GM23338 (cell line): ENCODE measurements at regions not wholly inside any gene's neighbourhood (a gene's known extent, or its start where the extent isn't known, plus 50 kb on each side); places are given as distances from the start of the nearest gene placed in this dataset.

Experiments used
- ATAC-seq: fragments of 200-7000 bp; cut with Tn5 transposase; 3 replicates; pipeline ENCODE4 v1.9.1; 2020
- DNase-seq: peaks from one replicate; pipeline ENCODE4 v3.0.0-alpha.2; 2015; ENCODE audit warnings: low spot score
- H2AFZ ChIP-seq: fragments of 200-600 bp; sonication (generic); 2 replicates; pipeline ENCODE4 v1.8.0; 2016; ENCODE audit warnings: antibody characterized with exemption, mild to moderate bottlenecking, moderate library complexity
- H3F3A ChIP-seq: fragments of 200-600 bp; sonication (generic); replicated peaks from 2 replicates; pipeline ENCODE4 v1.8.0; 2017; ENCODE audit warnings: antibody characterized with exemption, mixed run types, low read depth
- H3K27ac ChIP-seq: fragments of 200-600 bp; sonication (generic); 2 replicates; pipeline ENCODE4 v1.6.1; 2016; ENCODE audit warnings: low read depth
- H3K27me3 ChIP-seq: fragments of 200-600 bp; sonication (generic); 2 replicates; pipeline ENCODE4 v1.8.0; 2016; ENCODE audit warnings: mild to moderate bottlenecking, mixed run types, moderate library complexity; ENCODE audit not compliant: insufficient read depth
- H3K36me3 ChIP-seq: fragments of 200-600 bp; sonication (generic); 2 replicates; pipeline ENCODE4 v1.8.0; 2016; ENCODE audit warnings: mild to moderate bottlenecking; ENCODE audit not compliant: insufficient read depth
- H3K4me1 ChIP-seq: fragments of 200-600 bp; sonication (generic); 2 replicates; pipeline ENCODE4 v1.8.0; 2016; ENCODE audit warnings: mild to moderate bottlenecking, moderate library complexity; ENCODE audit not compliant: insufficient read depth
- H3K4me2 ChIP-seq: fragments of 200-600 bp; sonication (generic); 2 replicates; pipeline ENCODE4 v1.7.1; 2017; ENCODE audit warnings: mixed run types
- H3K4me3 ChIP-seq: fragments of 200-600 bp; sonication (generic); 2 replicates; pipeline ENCODE4 v1.6.1; 2016; ENCODE audit warnings: mixed run types
- H3K79me2 ChIP-seq: fragments of 200-600 bp; sonication (generic); replicated peaks from 2 replicates; pipeline ENCODE4 v1.8.0; 2017; ENCODE audit warnings: mild to moderate bottlenecking; ENCODE audit not compliant: insufficient read depth
- H3K9me2 ChIP-seq: fragments of 200-600 bp; sonication (generic); 2 replicates; pipeline ENCODE4 v1.8.0; 2017; ENCODE audit not compliant: insufficient read depth
- H4K20me1 ChIP-seq: fragments of 200-600 bp; sonication (generic); replicated peaks from 2 replicates; pipeline ENCODE4 v1.8.0; 2017; ENCODE audit warnings: mild to moderate bottlenecking; ENCODE audit not compliant: insufficient read depth
- H3K27ac Mint-ChIP-seq: 2 replicates; pipeline ENCODE4 v1.8.0; 2020; ENCODE audit warnings: inconsistent platforms, mild to moderate bottlenecking, moderate library complexity, mixed read lengths
- H3K27me3 Mint-ChIP-seq: 3 replicates; pipeline ENCODE4 v1.8.0; 2022; ENCODE audit warnings: low read depth, mild to moderate bottlenecking, moderate library complexity, mixed read lengths, inconsistent platforms; ENCODE audit not compliant: insufficient read depth, poor library complexity
- H3K36me3 Mint-ChIP-seq: 3 replicates; pipeline ENCODE4 v1.8.0; 2021; ENCODE audit warnings: low read depth, mild to moderate bottlenecking, inconsistent platforms, moderate library complexity, mixed read lengths
- H3K4me1 Mint-ChIP-seq: 3 replicates; pipeline ENCODE4 v1.8.0; 2020; ENCODE audit warnings: mild to moderate bottlenecking, inconsistent platforms, mixed read lengths
- H3K4me3 Mint-ChIP-seq: 3 replicates; pipeline ENCODE4 v1.8.0; 2021; ENCODE audit warnings: moderate library complexity, mild to moderate bottlenecking, inconsistent platforms, mixed read lengths
- H3K9me3 Mint-ChIP-seq: 3 replicates; pipeline ENCODE4 v1.8.0; 2020; ENCODE audit warnings: moderate library complexity, mild to moderate bottlenecking, inconsistent platforms, mixed read lengths
- CREB1 ChIP-seq: fragments of 250-450 bp; sonication (Bioruptor Pico); IDR thresholded peaks from 2 replicates; pipeline ENCODE4 v1.5.0; 2020; ENCODE audit warnings: low read depth, mild to moderate bottlenecking, moderate library complexity
- EZH2 ChIP-seq: fragments of 200-600 bp; sonication (generic); IDR thresholded peaks from one replicate; pipeline ENCODE4 v1.8.0; 2017; ENCODE audit warnings: antibody characterized with exemption, mild to moderate bottlenecking, low read depth; ENCODE audit not compliant: unreplicated experiment
- EZH2phosphoT487 ChIP-seq: fragments of 200-600 bp; sonication (generic); IDR thresholded peaks from one replicate; pipeline ENCODE4 v1.8.1; 2018; ENCODE audit warnings: antibody characterized with exemption; ENCODE audit not compliant: unreplicated experiment
- JUNB ChIP-seq: IDR thresholded peaks from one replicate; pipeline ENCODE4 v1.6.1; 2016; ENCODE audit warnings: antibody characterized with exemption; ENCODE audit not compliant: unreplicated experiment
- NANOG ChIP-seq: IDR thresholded peaks from 2 replicates; pipeline ENCODE4 v1.6.1; 2016; ENCODE audit warnings: antibody characterized with exemption, borderline replicate concordance
- POLR2AphosphoS5 ChIP-seq: IDR thresholded peaks from 2 replicates; pipeline ENCODE4 v1.6.1; 2016; ENCODE audit warnings: antibody characterized with exemption, low read depth
- STAT1 ChIP-seq: IDR thresholded peaks from one replicate; pipeline ENCODE4 v1.6.1; 2016; ENCODE audit warnings: antibody characterized with exemption; ENCODE audit not compliant: unreplicated experiment
- ZNF114 ChIP-seq: fragments of 250-450 bp; sonication (Bioruptor Pico); IDR thresholded peaks from 2 replicates; pipeline ENCODE4 v1.5.0; 2020; ENCODE audit warnings: mild to moderate bottlenecking, moderate library complexity
- ZNF331 ChIP-seq: fragments of 250-450 bp; sonication (Bioruptor Pico); IDR thresholded peaks from 2 replicates; pipeline ENCODE4 v1.5.0; 2020; ENCODE audit warnings: low read depth, mild to moderate bottlenecking, moderate library complexity
- TF ChIP-seq, protein P1 (sequence below): IDR thresholded peaks from 2 replicates; pipeline ENCODE4 v1.6.1; 2016; ENCODE audit warnings: antibody characterized with exemption
- TF ChIP-seq, protein P2 (sequence below): fragments of 250-450 bp; sonication (Bioruptor Pico); IDR thresholded peaks from 2 replicates; pipeline ENCODE4 v1.5.0; 2020; ENCODE audit warnings: mild to moderate bottlenecking, moderate library complexity
- TF ChIP-seq, protein P3 (sequence below), 2 experiments: fragments of 200-600 bp in 1 of 2; sonication (generic) in 1 of 2; conservative IDR thresholded peaks; 2 replicates each; pipeline versions ENCODE4 v1.5.1 to v1.6.1; 2016 to 2017; ENCODE audit warnings: antibody characterized with exemption in 2 of 2, low read depth in 2 of 2, mild to moderate bottlenecking in 2 of 2, moderate library complexity in 1 of 2
- TF ChIP-seq, protein P4 (sequence below): IDR thresholded peaks from one replicate; pipeline ENCODE4 v1.6.1; 2018; ENCODE audit warnings: antibody characterized with exemption; ENCODE audit not compliant: unreplicated experiment

DNA sequence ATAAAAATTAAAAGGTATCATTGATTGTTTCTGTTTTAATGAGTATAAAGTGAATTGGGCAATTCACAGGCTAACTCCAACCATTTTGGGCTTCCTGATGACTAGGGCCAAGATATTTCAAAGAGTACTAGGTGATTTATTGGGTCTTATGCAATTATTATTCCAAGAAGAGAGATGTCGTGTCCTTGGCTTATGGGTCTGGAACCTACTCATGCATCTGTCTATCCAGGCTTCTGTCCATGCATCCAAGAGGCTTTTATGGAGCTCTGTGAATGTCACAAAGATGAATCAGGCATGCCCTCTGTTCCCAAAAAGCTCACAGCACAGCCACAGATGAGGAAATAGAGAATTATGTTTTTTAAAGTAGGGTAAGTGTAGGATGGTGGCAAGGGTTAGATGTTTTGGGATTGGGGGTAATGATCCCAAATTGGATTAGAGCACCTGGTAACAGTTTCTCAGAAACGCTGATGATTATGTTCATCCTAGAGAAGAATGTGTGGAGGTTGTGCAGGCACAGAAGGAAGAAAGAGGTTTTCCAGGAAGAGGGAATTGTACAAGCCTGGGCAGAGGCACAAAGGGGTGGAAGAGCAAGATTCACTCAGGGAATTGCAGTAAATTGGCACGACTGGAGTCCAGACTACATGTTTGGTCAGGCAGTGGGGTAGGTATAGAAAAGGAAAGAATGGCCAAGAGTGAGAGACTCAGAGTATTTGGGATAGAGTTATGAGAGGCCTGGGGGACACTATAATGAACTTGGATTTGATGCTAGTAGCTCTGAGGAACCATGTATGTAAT, 83.0 kb upstream of the TNC start:
- Histone ChIP-seq H3K79me2 (no peaks in the 10 kb centered on the region), H3K4me1 (peaks cover 8% of the 10 kb centered on the region), H2AFZ (no peak overlapping the region), H3K9me2 (peaks cover 34% of the 10 kb centered on the region; the same call in 1 of the 2 replicates), H3K4me2 (no peak overlapping the region), H3F3A (no peaks in the 10 kb centered on the region), H3K4me3 (no peak overlapping the region), H3K27ac (no peak overlapping the region), H3K36me3 (no peaks in the 10 kb centered on the region), H4K20me1 (no peaks in the 10 kb centered on the region), H3K27me3 (no peaks in the 10 kb centered on the region)
- H3K4me1 Mint-ChIP-seq = peaks cover 4% of the 10 kb centered on the region; the same call in 1 of the 3 replicates
- no peak overlapping the region for H3K4me3 Mint-ChIP-seq
- ATAC-seq = no peak
- no peaks in the 10 kb centered on the region for H3K36me3 Mint-ChIP-seq
- no peak overlapping the region for H3K27ac Mint-ChIP-seq
- H3K9me3 Mint-ChIP-seq = no peaks in the 10 kb centered on the region
- no peak for DNase-seq
- TF ChIP-seq ZNF114 (CRISPR knock-in tag) (no peak), POLR2AphosphoS5 (no peak), JUNB (no peak), STAT1 (no peak), ZNF331 (CRISPR knock-in tag) (no peak), CREB1 (CRISPR knock-in tag) (no peak), NANOG (no peak), EZH2 (no peak), EZH2phosphoT487 (no peak)
- TF ChIP-seq, protein P1, sequence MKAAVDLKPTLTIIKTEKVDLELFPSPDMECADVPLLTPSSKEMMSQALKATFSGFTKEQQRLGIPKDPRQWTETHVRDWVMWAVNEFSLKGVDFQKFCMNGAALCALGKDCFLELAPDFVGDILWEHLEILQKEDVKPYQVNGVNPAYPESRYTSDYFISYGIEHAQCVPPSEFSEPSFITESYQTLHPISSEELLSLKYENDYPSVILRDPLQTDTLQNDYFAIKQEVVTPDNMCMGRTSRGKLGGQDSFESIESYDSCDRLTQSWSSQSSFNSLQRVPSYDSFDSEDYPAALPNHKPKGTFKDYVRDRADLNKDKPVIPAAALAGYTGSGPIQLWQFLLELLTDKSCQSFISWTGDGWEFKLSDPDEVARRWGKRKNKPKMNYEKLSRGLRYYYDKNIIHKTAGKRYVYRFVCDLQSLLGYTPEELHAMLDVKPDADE = no peak
- TF ChIP-seq, protein P2, sequence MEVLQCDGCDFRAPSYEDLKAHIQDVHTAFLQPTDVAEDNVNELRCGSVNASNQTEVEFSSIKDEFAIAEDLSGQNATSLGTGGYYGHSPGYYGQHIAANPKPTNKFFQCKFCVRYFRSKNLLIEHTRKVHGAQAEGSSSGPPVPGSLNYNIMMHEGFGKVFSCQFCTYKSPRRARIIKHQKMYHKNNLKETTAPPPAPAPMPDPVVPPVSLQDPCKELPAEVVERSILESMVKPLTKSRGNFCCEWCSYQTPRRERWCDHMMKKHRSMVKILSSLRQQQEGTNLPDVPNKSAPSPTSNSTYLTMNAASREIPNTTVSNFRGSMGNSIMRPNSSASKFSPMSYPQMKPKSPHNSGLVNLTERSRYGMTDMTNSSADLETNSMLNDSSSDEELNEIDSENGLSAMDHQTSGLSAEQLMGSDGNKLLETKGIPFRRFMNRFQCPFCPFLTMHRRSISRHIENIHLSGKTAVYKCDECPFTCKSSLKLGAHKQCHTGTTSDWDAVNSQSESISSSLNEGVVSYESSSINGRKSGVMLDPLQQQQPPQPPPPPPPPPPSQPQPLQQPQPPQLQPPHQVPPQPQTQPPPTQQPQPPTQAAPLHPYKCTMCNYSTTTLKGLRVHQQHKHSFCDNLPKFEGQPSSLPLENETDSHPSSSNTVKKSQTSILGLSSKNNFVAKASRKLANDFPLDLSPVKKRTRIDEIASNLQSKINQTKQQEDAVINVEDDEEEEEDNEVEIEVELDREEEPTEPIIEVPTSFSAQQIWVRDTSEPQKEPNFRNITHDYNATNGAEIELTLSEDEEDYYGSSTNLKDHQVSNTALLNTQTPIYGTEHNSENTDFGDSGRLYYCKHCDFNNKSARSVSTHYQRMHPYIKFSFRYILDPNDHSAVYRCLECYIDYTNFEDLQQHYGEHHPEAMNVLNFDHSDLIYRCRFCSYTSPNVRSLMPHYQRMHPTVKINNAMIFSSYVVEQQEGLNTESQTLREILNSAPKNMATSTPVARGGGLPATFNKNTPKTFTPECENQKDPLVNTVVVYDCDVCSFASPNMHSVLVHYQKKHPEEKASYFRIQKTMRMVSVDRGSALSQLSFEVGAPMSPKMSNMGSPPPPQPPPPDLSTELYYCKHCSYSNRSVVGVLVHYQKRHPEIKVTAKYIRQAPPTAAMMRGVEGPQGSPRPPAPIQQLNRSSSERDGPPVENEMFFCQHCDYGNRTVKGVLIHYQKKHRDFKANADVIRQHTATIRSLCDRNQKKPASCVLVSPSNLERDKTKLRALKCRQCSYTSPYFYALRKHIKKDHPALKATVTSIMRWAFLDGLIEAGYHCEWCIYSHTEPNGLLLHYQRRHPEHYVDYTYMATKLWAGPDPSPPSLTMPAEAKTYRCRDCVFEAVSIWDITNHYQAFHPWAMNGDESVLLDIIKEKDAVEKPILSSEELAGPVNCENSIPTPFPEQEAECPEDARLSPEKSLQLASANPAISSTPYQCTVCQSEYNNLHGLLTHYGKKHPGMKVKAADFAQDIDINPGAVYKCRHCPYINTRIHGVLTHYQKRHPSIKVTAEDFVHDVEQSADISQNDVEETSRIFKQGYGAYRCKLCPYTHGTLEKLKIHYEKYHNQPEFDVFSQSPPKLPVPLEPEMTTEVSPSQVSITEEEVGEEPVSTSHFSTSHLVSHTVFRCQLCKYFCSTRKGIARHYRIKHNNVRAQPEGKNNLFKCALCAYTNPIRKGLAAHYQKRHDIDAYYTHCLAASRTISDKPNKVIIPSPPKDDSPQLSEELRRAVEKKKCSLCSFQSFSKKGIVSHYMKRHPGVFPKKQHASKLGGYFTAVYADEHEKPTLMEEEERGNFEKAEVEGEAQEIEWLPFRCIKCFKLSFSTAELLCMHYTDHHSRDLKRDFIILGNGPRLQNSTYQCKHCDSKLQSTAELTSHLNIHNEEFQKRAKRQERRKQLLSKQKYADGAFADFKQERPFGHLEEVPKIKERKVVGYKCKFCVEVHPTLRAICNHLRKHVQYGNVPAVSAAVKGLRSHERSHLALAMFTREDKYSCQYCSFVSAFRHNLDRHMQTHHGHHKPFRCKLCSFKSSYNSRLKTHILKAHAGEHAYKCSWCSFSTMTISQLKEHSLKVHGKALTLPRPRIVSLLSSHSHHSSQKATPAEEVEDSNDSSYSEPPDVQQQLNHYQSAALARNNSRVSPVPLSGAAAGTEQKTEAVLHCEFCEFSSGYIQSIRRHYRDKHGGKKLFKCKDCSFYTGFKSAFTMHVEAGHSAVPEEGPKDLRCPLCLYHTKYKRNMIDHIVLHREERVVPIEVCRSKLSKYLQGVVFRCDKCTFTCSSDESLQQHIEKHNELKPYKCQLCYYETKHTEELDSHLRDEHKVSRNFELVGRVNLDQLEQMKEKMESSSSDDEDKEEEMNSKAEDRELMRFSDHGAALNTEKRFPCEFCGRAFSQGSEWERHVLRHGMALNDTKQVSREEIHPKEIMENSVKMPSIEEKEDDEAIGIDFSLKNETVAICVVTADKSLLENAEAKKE (CRISPR knock-in tag) = no peak
- TF ChIP-seq, protein P3, sequence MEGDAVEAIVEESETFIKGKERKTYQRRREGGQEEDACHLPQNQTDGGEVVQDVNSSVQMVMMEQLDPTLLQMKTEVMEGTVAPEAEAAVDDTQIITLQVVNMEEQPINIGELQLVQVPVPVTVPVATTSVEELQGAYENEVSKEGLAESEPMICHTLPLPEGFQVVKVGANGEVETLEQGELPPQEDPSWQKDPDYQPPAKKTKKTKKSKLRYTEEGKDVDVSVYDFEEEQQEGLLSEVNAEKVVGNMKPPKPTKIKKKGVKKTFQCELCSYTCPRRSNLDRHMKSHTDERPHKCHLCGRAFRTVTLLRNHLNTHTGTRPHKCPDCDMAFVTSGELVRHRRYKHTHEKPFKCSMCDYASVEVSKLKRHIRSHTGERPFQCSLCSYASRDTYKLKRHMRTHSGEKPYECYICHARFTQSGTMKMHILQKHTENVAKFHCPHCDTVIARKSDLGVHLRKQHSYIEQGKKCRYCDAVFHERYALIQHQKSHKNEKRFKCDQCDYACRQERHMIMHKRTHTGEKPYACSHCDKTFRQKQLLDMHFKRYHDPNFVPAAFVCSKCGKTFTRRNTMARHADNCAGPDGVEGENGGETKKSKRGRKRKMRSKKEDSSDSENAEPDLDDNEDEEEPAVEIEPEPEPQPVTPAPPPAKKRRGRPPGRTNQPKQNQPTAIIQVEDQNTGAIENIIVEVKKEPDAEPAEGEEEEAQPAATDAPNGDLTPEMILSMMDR (conservative IDR thresholded peaks at IDR 0.05; ENCODE audit: low read depth in 2 of 2) = no peak
- TF ChIP-seq, protein P4, sequence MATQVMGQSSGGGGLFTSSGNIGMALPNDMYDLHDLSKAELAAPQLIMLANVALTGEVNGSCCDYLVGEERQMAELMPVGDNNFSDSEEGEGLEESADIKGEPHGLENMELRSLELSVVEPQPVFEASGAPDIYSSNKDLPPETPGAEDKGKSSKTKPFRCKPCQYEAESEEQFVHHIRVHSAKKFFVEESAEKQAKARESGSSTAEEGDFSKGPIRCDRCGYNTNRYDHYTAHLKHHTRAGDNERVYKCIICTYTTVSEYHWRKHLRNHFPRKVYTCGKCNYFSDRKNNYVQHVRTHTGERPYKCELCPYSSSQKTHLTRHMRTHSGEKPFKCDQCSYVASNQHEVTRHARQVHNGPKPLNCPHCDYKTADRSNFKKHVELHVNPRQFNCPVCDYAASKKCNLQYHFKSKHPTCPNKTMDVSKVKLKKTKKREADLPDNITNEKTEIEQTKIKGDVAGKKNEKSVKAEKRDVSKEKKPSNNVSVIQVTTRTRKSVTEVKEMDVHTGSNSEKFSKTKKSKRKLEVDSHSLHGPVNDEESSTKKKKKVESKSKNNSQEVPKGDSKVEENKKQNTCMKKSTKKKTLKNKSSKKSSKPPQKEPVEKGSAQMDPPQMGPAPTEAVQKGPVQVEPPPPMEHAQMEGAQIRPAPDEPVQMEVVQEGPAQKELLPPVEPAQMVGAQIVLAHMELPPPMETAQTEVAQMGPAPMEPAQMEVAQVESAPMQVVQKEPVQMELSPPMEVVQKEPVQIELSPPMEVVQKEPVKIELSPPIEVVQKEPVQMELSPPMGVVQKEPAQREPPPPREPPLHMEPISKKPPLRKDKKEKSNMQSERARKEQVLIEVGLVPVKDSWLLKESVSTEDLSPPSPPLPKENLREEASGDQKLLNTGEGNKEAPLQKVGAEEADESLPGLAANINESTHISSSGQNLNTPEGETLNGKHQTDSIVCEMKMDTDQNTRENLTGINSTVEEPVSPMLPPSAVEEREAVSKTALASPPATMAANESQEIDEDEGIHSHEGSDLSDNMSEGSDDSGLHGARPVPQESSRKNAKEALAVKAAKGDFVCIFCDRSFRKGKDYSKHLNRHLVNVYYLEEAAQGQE = no peak
- H3K27me3 Mint-ChIP-seq = no peaks in the 10 kb centered on the region
